ENCODE measurements at regions not wholly inside any gene's neighbourhood (a gene's known extent, or its start where the extent isn't known, plus 50 kb on each side); places are given as distances from the start of the nearest gene placed in this dataset.
A peak's percentile ranks its signal among the peaks of the same experiment; 100 is the strongest.

- H3K4me2 ChIP-seq (ENCODE audit: insufficient read depth, insufficient read length, low read length) = no peak overlapping the region
- no peaks in the 10 kb centered on the region for H3K79me1 ChIP-seq (ENCODE audit: insufficient read depth, low read depth, low read length, poor library complexity, severe bottlenecking)
- H3K27me3 ChIP-seq (ENCODE audit: insufficient read depth, low read length) = no peaks in the 10 kb centered on the region
- H3K79me2 ChIP-seq (ENCODE audit: insufficient read depth, low read length) = no peaks in the 10 kb centered on the region
- no peaks in the 10 kb centered on the region for H3K23me2 ChIP-seq (ENCODE audit: insufficient read length, low read depth, low read length, poor library complexity, severe bottlenecking)
- Mint-ChIP-seq H3K36me3 (ENCODE audit: insufficient read depth in 1 of 3, low read depth in 3 of 3) (no peaks in the 10 kb centered on the region), H3K27ac (peak overlapping the region; percentile 20 to 88 (median 62); a peak in 2 of 7 replicates), H3K4me3 (no peak overlapping the region), H3K4me1 (peaks cover 13 to 17% of the 10 kb centered on the region in 2 experiments), H3K27me3 (ENCODE audit: low read depth) (peaks cover 1% of the 10 kb centered on the region), H3K9me3 (no peaks in the 10 kb centered on the region)
- no peaks in the 10 kb centered on the region for H3K9me3 ChIP-seq (ENCODE audit: control insufficient read depth, low read depth, low read length)
- no peak overlapping the region for H2AFZ ChIP-seq (ENCODE audit: low read length)
- H2BK120ac ChIP-seq (ENCODE audit: low read depth, low read length, poor library complexity, severe bottlenecking) = no peak overlapping the region
- H3K14ac ChIP-seq (ENCODE audit: insufficient read depth, low read length) = no peak overlapping the region
- no peak overlapping the region for H3K4ac ChIP-seq (ENCODE audit: low read depth, low read length)
- H4K5ac ChIP-seq (ENCODE audit: insufficient read length, low read depth, low read length) = no peak overlapping the region
- TF ChIP-seq CTCF (conservative IDR thresholded peaks at IDR 0.05) = peak; percentile 68
- no peak overlapping the region for H3K23ac ChIP-seq (ENCODE audit: insufficient read length, low read depth, low read length)
- no peaks in the 10 kb centered on the region for H4K20me1 ChIP-seq (ENCODE audit: control insufficient read depth, insufficient read depth, insufficient read length)
- H3K18ac ChIP-seq (ENCODE audit: insufficient read length, low read depth, low read length) = no peak overlapping the region
- no peak overlapping the region for H3K9ac ChIP-seq (ENCODE audit: extremely low read depth, insufficient read length, low read length)
- H2BK20ac ChIP-seq (ENCODE audit: low read depth, low read length, poor library complexity, severe bottlenecking) = no peak overlapping the region
- no peak overlapping the region for H4K8ac ChIP-seq (replicated peaks; ENCODE audit: insufficient read length, low read depth, low read length)
- H4K91ac ChIP-seq (ENCODE audit: insufficient read length, low read depth, low read length) = no peak overlapping the region
- H2BK12ac ChIP-seq (ENCODE audit: insufficient read length, low read depth, low read length) = no peak overlapping the region
- no peak overlapping the region for H3K27ac ChIP-seq (ENCODE audit: insufficient read length, low read depth, low read length)
- no peak overlapping the region for H2BK5ac ChIP-seq (ENCODE audit: insufficient read length, low read length)
- no peak overlapping the region for H3T11ph ChIP-seq (ENCODE audit: low read length)
- no peak overlapping the region for H2BK15ac ChIP-seq (ENCODE audit: low read depth, low read length)
- H3K4me1 ChIP-seq (ENCODE audit: insufficient read depth, low read length) = no peaks in the 10 kb centered on the region
- no peak overlapping the region for H2AK5ac ChIP-seq (ENCODE audit: insufficient read length, low read length)
- DNase-seq = peak; percentile 67
- H3K56ac ChIP-seq (ENCODE audit: insufficient read length, low read depth, low read length) = no peak overlapping the region
Measured at GRCh38 chr15:72835294-72835890, 51.8 kb upstream of the ADPGK start.
